ENCODE measurements at regions not wholly inside any gene's neighbourhood (a gene's known extent, or its start where the extent isn't known, plus 50 kb on each side); places are given as distances from the start of the nearest gene placed in this dataset.

DNA sequence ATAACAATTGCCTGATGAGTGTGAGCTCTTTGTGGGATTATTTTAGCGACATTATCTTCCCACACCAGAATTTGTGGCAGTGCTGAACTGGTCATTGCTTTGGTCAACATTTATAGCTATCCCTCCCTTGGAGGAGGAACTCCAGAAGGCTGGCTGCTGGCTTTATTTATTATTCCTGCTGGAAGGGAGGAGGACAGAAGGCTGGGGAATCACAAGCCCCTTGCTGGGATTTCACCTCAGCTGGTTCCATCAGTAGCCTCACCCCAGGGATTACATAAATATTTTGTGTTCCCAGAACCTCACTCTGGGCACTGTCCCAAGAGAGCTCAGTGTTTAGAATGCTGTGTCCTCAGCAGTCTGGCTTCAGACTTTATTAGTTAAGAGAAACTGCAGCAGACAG is 102.8 kb upstream of the C1orf21 start:
- no peak for DNase-seq

DNA sequence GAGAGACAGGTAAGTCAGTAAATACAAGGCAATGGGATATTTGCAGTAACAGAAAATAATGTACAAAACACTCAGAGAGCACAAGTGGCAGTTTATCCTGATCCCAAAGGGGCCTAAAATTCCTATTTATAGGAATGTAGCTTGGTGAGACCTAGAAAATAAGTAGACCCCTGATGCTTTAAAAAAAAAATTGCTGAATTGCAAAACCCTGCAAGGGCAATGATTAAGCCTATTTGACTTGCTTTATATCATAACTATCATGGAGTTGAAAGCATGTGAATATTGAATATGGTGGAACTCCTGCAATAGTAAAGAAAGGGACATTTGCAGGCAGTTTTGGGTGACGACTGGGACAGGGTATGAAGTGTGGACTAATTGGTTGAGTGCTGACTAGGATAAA is 101.9 kb upstream of the C1orf21 start:
- DNase-seq: no peak

DNA sequence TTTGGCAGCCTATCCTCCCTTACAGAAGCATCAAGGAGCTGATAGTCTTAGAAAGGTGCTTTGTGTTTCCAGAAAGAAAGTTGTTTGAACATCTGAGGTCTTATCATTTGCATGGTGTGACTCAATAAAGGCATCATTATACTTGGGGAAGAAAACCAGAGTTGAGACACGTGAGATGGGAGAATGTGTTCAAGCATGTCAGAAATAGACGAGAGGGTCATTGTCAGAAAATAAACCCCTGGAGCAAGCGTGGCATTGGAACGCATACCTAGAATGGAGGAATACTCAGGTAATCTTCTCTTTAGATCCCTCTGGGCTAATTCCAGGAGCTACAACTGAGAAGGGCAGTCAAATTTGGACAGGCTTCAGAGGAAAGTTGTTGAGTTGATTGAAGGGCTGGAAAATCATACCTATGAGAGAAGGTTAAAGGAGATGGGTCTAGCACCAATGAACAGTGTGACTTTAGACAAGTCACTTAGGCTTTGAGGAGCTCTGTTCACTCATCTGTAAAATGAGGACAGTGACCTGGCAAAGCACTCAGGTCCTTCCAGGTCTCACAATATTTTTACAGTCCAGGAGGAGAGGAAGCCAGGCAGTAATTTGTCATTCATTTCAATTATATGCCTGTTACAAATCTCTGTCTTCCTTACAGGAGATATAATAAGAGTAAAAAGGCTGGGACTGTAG is 101.3 kb upstream of the C1orf21 start:
- no peak for DNase-seq

DNA sequence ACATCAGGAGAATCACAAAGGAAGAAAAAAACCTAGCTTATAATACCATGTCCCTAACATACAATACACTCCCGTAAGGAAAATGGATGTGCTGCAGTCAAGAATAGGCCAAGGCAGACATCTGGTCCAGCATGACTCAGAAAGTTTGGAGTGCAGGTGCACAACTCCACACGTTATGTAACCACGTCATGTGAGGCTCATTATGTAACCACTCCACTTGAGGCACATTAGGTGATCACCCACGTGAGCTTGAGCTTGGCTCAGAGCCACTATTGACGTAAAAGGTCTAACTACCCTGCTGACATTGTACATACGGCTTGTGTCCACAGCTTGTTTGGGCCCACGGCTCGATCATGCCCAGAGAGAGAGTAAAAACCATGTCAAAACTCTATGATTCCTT is 99.8 kb upstream of the C1orf21 start:
- DNase-seq: no peak

DNA sequence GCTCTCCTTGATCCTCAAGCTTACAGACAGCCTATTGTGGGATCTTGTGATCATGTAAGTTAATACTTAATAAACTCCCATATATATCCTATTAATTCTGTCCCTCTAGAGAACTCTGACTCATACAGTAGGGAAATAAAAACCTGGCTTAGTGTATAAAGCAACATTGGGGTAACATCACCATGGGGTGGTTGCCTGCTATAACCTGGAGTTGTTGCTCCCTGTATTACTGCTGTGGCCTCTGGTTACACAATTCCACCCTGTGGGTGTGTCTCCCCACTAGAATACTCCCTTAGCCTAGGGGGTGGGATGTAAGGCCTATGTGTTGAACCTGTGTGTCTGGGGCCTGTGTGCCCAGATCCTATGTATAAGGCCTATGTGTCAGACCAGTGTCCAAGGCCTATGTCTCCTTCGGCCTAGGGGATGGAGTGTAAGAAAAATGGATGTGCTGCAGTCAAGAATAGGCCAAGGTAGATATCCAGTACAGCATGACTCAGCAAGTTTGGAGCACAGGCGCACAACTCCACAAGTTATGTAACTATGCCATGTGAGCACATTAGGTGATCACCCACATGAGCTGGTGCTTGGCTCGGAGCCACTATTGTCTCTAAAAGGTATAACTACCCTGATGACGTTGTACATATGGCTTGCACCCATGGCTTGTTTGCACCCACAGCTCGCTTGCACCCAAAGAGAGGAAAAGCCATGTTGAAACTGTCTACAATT is 96.8 kb upstream of the C1orf21 start:
- no peak for DNase-seq

DNA sequence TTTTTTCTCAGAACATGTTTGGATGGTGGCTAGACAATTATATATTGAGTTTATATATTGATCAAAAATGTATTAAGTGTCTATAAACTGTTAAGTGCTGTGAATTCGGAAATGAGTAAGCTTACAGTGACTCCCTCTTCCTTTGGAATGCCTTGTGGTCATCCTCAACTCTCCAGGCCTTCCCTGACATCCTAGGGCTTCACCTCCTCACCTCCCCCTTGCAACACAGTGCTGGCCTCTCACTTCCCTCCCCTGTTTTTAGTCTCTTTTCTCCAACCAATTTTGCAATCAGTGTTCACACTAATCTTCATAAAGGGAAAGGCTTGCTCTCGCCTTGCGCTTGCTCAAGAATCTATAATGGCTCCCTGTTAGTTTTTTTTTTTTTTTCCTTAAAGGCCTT is 95.1 kb upstream of the C1orf21 start:
- DNase-seq: no peak

DNA sequence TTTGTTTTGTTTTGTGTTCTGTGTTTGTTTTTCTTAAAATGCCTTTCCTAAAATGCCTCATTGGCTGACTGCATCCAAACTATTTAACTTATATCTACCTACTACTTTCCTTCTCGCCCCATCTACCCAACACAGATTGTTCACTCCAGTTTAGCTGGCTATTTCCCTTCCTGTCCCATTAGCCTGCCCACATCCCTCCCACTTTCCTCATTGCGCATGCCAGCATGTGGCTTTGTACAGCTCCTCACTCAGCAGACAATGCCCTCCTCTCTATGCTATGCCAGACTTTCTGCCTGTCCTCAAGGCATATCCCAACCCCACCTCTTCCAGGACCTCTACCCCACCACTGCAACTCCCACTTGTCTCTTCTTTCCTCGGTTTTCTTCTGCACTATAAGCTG is 94.7 kb upstream of the C1orf21 start:
- peak; percentile 4 to 57 (median 38) for DNase-seq

DNA sequence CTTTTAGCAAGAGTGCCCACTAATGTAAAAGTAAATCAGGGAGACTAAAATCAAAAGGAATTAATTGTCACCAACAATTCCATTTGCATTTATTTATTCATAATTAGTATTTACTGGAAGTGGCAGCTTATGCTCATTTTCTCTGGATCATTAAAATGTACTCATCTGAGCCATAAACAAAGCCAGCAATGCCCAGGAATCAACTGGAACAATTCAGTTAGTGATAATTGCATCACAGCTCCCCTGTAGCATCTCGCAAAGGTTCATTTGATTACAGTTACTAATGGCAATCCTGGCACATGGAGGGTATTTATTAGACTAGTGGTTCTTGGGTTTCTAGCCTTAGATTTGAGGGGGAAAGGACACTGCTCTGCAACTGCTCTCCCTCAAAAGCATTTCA is 92.7 kb upstream of the C1orf21 start:
- no peak for DNase-seq

DNA sequence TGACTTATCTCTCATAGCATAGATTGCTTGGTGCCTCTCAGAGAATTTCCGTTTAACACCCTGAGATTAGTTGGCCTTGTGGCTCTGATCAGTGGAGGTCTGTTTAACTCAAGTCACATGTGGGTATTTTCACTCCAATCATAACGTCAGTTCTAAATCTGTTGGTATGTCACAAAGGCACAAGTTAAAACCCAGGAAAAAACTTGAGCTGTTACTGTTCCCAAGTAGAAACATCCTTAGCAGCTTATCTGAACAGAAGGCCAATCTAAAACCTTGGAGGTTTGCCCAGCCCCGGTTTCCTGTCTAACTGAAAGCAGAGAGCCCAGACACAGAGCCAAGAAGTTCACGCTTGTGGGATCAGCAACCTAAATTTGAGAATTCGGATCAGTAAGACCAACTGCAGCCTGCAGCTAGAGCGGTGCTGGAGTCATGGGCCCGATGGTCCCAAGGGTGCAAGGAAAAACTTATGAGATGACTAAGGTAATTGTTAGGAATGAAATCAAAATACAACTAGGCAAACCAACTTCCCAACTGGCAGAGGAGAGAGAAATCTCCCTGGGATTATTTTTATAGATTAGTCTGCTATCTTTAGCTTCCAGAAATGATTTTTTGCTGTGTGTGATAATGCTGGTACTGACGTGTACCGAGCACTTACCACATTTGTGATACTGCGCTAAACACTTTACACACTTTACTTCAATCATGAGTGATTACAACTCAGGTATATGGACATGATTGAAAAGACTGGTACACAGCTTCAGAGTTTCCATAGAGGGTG is 90.2 kb upstream of the C1orf21 start:
- DNase-seq: peak in 2 of 4 experiments; percentile 7 to 12

DNA sequence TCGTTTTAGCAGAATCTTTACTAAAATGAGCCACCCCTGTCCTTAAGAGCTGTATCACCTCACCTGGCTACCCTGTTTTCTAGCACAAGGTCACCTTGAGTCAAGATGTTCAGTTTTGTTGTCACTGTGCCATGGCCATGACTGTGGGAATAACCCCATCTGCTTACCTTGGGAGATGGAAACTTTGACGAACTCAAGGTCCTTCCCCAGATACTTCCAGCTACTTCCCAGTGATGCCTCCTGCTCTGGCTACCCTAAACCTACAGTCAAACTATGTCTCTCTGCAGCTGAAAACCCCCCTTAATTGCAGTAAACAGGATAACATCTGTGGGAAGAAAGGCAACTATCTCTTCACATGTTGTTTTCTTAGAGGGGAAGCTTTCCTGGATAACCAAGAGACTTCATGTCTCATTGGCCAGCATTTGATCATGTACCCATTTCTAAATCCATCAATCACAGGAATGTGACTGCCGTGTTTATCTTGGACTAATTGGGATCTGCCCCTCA is 89.5 kb upstream of the C1orf21 start:
- no peak for DNase-seq

DNA sequence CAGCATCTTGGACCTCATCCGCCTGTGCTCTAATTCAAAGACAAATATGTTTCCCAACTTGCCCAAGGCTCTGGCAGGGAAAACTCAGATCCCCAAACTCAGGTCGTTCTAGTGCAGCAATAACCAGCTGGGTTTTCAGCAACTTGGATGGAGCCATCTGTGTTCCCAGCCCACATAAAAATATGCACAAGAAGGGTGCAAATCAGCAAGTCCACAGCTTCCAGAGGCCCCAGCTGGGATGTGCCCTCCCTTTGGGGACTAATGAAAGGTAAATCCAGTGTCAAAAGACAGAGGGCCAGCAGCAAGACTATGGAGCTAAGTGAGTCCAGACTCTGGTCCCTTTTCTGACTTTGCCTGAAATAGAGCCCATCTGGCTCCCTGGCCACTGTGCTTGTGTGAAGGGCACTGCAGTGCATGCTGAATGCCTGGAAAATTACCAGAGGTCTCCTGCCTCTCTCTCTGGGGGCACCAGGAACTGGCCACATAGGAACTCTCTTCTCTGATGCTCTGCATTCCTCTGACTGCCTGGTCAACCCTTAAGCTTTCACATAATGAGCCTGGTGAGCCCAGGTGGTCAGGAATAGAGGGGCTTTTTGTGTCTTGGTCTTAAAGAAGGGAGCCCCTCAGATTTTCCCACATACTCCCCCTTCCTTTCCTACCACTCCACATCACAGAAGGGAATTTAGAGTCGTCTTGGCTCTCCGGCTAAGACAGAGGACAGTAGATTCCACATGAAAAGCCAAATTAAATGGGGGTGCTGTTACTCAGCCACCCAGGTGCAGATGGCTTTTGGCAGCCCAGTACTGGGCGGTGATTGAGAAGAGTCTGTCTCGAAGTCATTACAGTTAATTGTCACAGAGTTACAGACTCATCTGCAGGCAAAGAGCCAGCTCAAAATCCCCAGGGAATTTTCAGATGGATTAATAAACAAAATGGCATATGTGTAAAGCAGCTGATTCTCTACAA is 88.1 kb upstream of the C1orf21 start:
- no peak for DNase-seq

DNA sequence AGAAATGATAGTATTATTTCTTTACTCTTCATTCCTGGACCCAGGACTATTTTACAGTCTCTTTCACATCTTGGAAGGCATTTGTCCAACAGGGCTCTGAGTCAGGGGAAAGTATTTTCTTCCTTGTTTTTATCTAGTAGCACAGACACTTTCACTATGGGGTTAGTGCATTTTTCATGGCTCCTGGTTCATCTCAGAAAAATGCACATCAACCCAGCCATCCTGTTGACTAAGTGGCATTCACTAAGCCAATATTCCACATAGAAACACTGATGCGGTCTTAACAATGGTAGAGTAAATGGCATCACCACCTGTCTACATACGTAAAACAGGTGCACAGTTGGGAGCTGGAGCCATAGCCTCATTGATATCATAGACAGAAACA is 87.4 kb upstream of the C1orf21 start:
- no peak for DNase-seq

DNA sequence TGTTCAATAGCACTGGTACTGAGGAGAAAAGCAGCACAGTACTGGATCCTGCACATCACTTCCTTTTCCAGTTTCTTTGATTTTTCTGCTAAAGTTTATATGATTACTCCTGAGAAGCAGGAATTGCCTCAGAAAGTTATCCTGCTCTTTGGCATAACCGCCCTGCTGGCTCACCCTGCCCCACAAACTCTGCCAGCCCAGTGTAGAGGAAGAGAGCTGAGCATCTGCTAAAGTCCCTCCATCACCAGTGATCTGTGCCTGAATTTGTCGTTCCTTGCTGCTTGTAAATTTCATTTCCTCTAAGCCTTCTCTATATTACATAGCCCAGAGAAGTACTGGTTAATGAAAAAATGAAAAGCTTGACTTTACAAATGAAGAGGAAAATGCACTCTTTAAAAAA is 87.0 kb upstream of the C1orf21 start:
- DNase-seq: no peak

DNA sequence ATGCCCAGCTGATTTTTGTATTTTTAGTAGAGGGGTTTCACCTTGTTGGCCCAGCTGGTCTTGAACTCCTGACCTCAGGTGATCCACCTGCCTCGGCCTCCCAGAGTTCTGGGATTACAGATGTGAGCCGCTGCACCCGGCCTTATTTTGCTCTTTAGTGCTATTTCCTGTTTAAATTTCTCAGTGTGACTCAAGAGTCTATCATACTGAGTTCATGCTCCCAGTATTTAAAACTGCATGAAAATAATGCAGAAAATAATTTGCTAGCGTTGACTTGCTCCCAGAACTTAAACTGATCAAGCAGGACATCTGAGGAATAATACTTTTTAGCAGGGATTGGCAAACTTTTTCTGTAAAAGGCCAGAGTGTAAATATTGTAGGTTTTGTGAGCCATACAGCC is 86.4 kb upstream of the C1orf21 start:
- no peak for DNase-seq

DNA sequence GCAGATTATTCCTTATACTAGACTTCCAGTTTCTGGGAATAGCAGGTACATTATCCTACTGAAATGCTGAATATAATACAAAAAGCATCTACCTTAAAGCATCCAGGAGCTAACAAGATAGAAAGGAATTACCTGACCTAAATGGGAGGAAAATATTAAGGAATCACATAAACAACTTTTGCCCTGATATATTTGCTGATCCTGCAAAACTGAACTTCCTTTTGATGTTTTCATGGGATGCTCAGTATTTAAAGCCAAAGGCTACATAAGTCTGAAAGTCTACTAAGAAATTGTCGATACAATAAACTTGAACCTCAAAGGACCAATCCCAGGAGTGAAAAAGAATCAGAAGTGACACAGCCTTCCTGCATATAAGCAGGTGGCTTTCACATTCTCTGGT is 85.6 kb upstream of the C1orf21 start:
- DNase-seq: no peak

DNA sequence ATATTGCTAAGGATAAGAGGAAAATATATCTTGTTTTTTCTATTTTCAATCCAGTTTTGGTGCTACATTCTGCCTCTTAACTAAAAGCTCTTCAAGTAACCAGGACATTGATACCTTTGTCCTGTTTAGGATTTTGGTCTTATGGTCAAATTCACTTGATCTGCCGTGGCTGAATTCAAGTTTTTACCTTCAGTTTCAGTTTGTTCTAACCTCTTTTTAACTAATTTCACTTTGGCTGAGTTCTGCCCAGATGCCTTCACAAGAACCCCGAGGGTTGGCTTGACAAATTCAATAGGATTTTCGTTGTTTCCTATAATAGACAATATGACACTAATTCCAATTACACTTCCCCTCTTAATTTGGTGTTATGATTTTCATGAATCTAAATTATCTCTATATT is 84.5 kb upstream of the C1orf21 start:
- no peak for DNase-seq

DNA sequence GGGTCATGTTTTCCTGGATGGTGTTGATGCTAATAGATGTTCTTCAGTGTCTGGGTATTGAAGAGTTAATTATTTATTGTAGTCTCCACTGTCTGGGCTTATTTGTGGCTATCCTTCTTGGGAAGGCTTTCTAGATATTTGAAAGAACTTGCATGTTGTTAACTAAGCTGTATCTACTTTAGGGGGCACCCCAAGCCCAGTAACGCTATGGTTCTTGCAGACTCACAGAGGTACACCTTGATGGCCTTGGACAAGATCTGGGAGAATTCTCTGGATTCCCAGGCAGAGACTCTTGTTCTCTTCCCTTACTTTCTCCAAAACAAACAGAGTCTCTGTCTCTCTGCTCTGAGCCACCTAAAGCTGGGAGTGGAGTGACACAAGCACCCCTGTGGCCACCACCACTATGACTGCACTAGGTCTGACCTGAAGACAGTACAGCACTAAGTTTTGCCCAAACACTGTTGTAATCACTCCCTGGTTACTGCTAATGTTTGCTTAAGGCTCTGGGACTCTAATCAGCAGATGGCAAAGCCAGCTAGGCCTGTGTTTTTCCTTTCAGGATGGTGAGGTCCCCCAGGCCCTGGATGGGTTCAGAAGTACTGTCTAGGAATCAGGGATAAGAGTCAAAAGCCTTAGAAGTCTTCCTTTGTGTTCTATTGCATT is 76.5 kb upstream of the C1orf21 start:
- DNase-seq: no peak

DNA sequence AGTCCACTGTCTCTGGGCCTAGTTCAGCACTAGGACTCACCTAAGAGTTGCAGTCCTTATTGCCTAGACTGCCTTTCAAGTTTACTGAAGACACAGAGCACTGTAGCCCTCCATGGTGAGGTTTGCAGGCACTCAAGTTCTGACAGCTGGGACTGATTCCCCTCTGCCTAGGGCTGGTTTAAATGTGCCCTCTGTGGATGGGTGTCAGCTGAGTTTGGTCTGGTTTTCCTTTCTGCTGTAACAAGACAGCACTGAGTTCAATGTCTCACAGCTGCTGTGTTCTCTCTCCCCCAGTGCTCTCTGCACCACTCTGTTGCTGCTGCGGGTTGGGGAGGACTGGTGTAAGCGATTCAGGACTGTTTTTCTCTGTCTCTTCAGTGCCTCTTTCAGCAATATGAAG is 75.2 kb upstream of the C1orf21 start:
- DNase-seq: no peak

DNA sequence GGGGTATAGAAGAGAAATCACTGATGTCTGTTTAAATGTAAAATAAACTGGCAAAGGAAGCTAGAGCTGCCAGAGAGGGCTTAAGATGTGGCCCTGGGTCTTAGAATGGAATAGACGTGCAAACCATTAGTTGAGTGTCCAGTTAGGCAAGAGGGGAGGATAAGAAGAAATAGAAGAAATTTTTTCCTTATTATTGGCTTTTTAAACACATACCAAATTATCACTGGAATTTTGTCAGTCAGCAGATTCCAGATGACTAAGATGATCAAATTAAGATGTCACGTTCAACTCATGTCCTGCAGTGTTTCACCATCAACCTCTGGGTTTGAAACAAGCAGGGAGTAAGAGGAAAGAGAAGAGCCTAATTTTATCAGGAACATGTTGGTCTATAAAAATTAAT is 71.6 kb upstream of the C1orf21 start:
- DNase-seq: no peak

DNA sequence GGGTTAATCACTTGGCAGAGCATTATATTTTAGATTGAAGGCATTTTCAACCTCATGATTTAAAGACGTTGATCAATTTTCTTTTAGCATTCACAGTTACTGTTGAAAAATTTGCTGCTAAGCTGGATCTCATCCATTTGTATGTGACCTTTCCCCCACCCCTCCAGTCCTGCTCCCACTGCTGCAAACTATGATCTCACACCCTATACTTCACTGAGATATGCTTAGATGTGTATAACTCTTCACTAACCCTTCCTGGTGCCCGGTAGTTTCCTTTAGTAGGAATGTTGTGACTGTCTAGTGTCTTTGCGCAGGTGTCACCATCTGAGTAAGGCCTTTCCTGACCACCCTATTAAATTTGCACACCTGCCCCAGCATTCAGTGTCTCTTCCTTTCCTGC is 67.0 kb upstream of the C1orf21 start:
- no peak for DNase-seq

DNA sequence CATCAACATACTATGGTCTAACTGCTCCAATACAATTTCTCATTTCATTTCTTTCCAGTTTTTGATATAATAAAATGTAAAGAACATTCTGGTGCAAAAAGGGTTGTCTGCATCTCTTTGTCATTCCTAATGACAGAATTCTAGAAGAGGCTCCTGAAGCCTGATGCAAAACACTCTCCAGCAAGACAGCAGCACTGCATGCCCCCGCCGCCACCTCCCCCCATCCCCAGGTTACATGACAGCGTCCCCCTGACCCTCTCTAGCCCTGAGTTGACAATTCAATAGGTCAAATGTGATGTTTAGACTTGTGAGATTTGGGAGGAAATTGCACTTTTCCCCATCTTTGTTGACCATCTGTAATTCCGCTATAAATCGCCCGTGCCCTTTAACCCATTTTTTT is 64.6 kb upstream of the C1orf21 start:
- no peak for DNase-seq

DNA sequence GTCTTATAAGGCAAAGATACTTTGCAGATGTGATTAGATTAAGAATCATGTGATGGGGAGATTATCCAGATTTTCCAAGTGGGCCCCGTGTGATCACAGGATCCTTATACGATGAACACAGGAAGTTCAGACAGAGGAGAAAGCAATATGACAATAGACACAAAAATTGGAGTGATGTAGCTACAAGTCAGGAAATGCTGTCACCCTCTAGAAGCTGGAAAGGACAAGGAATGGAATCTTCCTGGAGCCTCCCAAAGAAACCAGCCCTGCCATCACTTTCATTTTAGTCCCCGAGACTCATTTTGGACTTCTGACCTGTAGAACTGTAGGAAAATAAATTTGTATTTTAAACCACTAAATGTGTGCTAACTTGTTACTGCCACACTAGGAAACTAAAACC is 61.9 kb upstream of the C1orf21 start:
- DNase-seq: no peak

All from suppressor macrophage (primary cell).